WERI-Rb-1 (cell line): ENCODE measurements at regions not wholly inside any gene's neighbourhood (a gene's known extent, or its start where the extent isn't known, plus 50 kb on each side); places are given as distances from the start of the nearest gene placed in this dataset.

Experiments
- DNase-seq: peaks from one replicate; pipeline ENCODE4 v3.0.0-alpha.2; 2020
- H3K27ac ChIP-seq: fragments of 250-450 bp; sonication (Bioruptor Pico); 2 replicates; pipeline ENCODE4 v1.5.1; 2020; ENCODE audit warnings: mild to moderate bottlenecking, moderate library complexity
- H3K27me3 ChIP-seq: fragments of 250-450 bp; sonication (Bioruptor Pico); 2 replicates; pipeline ENCODE4 v1.5.1; 2021; ENCODE audit warnings: mild to moderate bottlenecking, low read depth, moderate library complexity; ENCODE audit not compliant: insufficient read depth, severe bottlenecking
- H3K36me3 ChIP-seq: fragments of 250-450 bp; sonication (Bioruptor Pico); 2 replicates; pipeline ENCODE4 v1.5.1; 2020; ENCODE audit warnings: mild to moderate bottlenecking, moderate library complexity
- H3K4me3 ChIP-seq: 2 replicates; pipeline ENCODE4 v1.5.1; 2011; ENCODE audit warnings: low read depth, mild to moderate bottlenecking, control low read depth, low read length
- H3K9me3 ChIP-seq: fragments of 250-450 bp; sonication (Bioruptor Pico); 2 replicates; pipeline ENCODE4 v1.5.1; 2021; ENCODE audit warnings: mild to moderate bottlenecking, moderate library complexity; ENCODE audit not compliant: severe bottlenecking
- CTCF ChIP-seq: IDR thresholded peaks from 2 replicates; pipeline ENCODE4 v1.5.1; 2011; ENCODE audit warnings: low read depth, mild to moderate bottlenecking, control low read depth, inconsistent platforms, low read length

- Histone ChIP-seq H3K36me3 (no peaks in the 10 kb centered on the region), H3K9me3 (no peaks in the 10 kb centered on the region), H3K4me3 (no peak overlapping the region), H3K27me3 (peaks cover 62% of the 10 kb centered on the region), H3K27ac (no peak overlapping the region)
- TF ChIP-seq CTCF = no peak
- no peak for DNase-seq
Observed at GRCh38 chr1:14061722-14062121, 361.7 kb downstream of the PRDM2 start.

GRCh38 chr1:14062669-14063068 is 362.7 kb downstream of the PRDM2 start:
- H3K27ac ChIP-seq = no peak overlapping the region
- no peak for DNase-seq
- H3K9me3 ChIP-seq = no peaks in the 10 kb centered on the region
- peaks cover 66% of the 10 kb centered on the region for H3K27me3 ChIP-seq
- TF ChIP-seq CTCF = no peak
- H3K36me3 ChIP-seq = no peaks in the 10 kb centered on the region
- no peak overlapping the region for H3K4me3 ChIP-seq

GRCh38 chr1:14064649-14065442 is 364.9 kb downstream of the PRDM2 start:
- Histone ChIP-seq H3K36me3 (no peaks in the 10 kb centered on the region), H3K4me3 (no peak overlapping the region), H3K27ac (no peak overlapping the region), H3K9me3 (no peaks in the 10 kb centered on the region), H3K27me3 (peaks cover 69% of the 10 kb centered on the region)
- no peak for TF ChIP-seq CTCF
- DNase-seq = no peak

GRCh38 chr1:14065486-14065885 is 365.5 kb downstream of the PRDM2 start:
- no peaks in the 10 kb centered on the region for H3K36me3 ChIP-seq
- no peak for TF ChIP-seq CTCF
- no peak overlapping the region for H3K4me3 ChIP-seq
- DNase-seq = no peak
- H3K27ac ChIP-seq = no peak overlapping the region
- H3K9me3 ChIP-seq = no peaks in the 10 kb centered on the region
- peaks cover 67% of the 10 kb centered on the region for H3K27me3 ChIP-seq

- H3K4me3 ChIP-seq = no peak overlapping the region
- no peaks in the 10 kb centered on the region for H3K36me3 ChIP-seq
- H3K27me3 ChIP-seq = peaks cover 60% of the 10 kb centered on the region
- H3K27ac ChIP-seq = no peak overlapping the region
- DNase-seq = no peak
- no peaks in the 10 kb centered on the region for H3K9me3 ChIP-seq
- no peak for TF ChIP-seq CTCF
Observed at GRCh38 chr1:14067036-14067435, 367.0 kb downstream of the PRDM2 start.

GRCh38 chr1:14067711-14068110 is 367.7 kb downstream of the PRDM2 start:
- Histone ChIP-seq H3K36me3 (no peaks in the 10 kb centered on the region), H3K27me3 (peaks cover 57% of the 10 kb centered on the region), H3K27ac (no peak overlapping the region), H3K4me3 (no peak overlapping the region), H3K9me3 (no peaks in the 10 kb centered on the region)
- no peak for TF ChIP-seq CTCF
- no peak for DNase-seq
